GM21381 (cell line): ENCODE measurements at regions not wholly inside any gene's neighbourhood (a gene's known extent, or its start where the extent isn't known, plus 50 kb on each side); places are given as distances from the start of the nearest gene placed in this dataset.

Experiments used
- ATAC-seq: cut with Tn5 transposase; IDR thresholded peaks from one replicate; pipeline ENCODE4 v1.9.1; 2021; ENCODE audit warnings: mild to moderate bottlenecking, moderate library complexity; ENCODE audit not compliant: unreplicated experiment

- no peak for ATAC-seq
Observed at GRCh38 chr15:69853544-69853951, 244.2 kb downstream of the TLE3 start.

- ATAC-seq = no peak
Observed at GRCh38 chr15:69854001-69854400, 243.7 kb downstream of the TLE3 start.

- no peak for ATAC-seq
Observed at GRCh38 chr15:69854521-69855181, 243.1 kb downstream of the TLE3 start.

DNA sequence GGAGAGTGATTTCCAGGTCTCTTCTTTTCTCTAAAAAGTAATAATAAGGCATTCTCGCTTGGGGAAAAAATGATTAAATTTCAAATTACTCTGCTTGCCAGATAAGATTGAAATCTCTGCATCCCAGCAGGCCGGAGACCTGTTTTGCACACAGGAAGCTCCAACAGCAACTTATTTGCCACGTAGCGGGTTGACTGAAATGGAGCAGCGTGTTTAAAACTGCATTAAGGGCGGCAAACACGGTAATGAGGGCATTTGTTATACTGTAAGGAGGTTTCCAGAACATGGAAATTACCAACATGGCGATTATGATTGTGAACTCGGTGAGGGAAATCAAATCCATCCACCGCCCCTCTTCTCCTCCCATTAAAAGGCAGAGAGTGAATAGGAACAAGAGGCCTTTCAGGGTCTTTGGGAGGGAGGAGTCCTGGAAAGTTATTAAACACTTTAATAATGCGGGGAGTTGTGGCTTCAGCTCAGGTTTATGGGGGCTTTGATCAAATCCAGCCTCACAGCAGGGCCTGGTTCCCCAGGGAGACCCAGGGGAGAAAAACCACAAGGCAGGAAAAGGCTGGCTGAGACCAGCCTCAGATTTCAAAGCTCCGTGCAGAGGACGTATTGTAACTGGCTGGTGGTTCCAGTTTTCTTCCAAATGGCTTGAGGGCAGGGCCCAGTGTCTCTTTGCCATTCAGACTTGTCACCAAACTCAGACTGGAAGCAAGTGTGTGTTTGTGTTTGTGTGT, 242.3 kb downstream of the TLE3 start:
- ATAC-seq = no peak

GRCh38 chr15:69857250-69857649, 240.5 kb downstream of the TLE3 start:
- no peak for ATAC-seq

DNA sequence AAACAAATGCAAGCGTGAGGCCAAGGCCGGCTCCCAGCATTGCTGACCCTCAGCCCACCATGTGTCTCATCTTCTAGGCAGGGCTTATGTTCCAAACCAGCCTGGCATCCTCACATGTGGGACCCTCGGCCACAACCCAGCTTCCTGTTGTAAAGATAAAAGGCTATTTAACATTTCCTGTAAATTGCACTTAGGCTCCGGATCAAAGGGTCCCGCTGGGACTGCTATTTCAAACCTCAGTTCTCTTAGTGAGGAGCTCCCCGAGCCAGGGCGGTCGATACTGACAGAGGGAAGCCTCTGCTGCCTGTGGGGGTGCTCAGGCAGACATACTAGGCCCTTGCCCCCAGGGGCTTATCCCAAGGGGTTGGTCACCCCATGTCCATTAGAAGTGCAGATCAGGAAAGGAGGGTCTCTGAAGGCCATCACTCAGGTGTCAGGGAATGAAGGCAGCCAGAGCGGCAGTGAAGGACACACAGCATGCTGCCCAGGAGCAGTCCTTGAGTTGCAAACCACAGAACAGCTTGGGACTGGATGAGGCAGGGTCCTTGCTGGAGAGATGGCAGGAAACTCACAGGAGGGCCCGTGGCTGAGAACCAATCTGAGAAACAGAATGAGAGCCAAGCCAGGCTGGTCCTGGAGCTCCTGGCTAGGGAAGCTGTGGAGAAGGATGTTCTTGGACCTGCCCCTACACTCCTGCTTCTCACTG, 239.9 kb downstream of the TLE3 start:
- no peak for ATAC-seq

GRCh38 chr15:69858456-69858855, 239.3 kb downstream of the TLE3 start:
- no peak for ATAC-seq

GRCh38 chr15:69859866-69860265, 237.9 kb downstream of the TLE3 start:
- no peak for ATAC-seq

- ATAC-seq = no peak
Observed at GRCh38 chr15:69860321-69860720, 237.4 kb downstream of the TLE3 start.

GRCh38 chr15:69860921-69861320, 236.8 kb downstream of the TLE3 start:
- no peak for ATAC-seq

DNA sequence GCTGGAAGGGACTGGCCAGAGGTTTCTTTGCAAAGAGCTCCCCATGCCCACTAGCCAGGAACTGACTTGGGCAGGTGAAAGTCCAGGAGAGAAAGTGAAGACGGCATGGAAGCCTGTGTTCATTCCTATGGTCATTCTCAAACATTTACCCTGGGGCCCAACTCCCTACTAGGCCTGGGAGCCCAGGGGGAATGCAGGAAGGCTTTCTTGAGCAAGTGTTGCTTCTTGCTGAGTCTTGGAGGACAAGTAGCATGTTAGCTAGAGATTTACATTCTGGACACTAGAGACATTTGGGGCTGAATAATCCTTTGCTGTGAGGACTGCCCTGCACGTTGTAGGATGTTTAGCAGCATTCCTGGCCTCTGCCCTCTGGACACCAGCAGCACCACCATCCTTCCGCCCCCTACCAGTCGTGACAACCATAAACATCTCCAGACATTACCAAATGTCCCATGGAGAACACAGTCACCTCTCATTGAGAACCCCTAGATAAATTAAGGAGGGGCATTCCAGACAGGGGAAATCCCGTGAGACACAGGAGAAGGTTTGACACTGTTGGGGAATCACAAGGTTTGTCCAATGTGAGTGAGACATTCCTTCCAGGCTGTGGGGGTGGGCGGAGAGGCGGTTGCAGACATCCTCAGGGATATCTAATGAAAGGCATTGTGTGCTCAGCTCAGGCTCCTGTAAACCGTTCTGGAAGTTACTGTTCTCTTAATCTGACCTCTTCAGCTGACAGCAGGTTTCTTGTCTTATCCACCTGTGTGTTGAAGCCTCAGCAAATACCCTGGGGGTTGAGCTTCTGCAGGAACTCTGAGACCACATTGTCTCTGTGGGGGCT, 236.2 kb downstream of the TLE3 start:
- no peak for ATAC-seq

GRCh38 chr15:69862540-69862939, 235.2 kb downstream of the TLE3 start:
- no peak for ATAC-seq

DNA sequence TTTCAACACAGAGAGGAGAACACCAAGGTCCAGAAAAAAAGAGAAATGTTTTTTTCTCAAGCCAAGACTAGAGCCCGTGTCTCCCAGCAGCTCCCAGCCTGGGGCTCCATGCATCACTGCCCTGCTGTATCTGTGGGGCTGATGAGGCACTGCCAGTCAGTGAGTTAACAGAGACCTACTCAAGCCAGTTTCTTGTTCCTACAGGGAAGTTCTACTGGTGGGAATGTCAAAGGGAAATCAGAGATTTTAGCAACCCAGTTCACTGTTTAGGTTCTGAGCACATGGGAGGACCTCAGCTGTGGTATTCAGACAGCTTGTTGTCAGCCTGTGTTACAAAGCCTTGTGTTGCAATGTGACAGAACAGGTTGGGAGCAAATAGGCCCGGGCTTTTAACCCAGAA, 234.3 kb downstream of the TLE3 start:
- no peak for ATAC-seq

GRCh38 chr15:69865369-69865768, 232.3 kb downstream of the TLE3 start:
- no peak for ATAC-seq

DNA sequence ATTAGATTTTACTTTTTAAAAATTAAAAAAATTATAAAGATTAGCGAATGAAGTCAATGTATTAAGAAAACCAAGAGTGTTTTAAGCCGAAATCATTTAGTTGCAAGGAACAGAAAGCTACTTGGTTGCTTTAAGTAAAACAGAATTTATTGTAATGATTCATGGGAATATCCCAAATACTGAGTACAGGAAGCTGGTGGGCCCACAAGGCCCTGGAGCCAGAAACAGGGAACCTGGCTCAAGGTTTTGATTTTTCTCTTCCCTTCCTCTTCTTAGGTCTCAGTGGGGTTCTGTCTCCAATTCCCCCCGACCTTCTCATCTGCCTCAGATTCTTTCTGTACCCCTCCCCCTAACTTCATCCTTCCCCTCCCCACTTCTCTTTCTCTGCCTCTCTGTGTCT, 229.0 kb downstream of the TLE3 start:
- ATAC-seq = no peak

- no peak for ATAC-seq
Observed at GRCh38 chr15:69869291-69869690, 228.4 kb downstream of the TLE3 start.

DNA sequence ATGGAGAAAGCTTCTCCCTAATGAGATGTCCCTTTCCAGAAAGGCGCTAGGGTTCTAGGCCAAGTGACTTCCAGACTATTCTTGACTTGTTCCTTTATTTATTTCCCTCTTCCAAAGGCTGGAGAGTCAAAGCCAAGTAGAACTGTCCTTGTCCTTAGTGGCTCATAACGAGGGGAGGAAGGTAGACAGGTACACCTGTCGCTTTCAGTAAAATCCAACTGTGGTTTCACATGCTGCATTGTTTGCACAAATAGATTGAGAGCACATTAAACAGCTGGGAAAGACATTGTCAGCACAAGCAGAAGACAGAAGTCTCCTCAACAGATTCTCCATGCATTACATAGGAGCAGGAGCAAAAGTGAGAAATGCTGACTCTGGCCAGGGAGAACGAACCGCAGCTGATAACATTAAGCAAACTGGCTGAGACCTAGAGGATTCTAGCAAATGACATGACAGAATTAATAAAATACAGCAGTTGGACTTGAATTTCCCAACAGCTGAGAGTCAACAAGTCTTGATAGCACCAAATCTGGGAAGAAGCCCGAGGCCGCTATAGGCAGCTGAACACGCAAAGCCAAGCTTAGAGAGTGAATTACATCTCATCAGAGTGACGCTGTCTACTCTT, 227.7 kb downstream of the TLE3 start:
- no peak for ATAC-seq

GRCh38 chr15:69871511-69872134, 226.1 kb downstream of the TLE3 start:
- no peak for ATAC-seq

DNA sequence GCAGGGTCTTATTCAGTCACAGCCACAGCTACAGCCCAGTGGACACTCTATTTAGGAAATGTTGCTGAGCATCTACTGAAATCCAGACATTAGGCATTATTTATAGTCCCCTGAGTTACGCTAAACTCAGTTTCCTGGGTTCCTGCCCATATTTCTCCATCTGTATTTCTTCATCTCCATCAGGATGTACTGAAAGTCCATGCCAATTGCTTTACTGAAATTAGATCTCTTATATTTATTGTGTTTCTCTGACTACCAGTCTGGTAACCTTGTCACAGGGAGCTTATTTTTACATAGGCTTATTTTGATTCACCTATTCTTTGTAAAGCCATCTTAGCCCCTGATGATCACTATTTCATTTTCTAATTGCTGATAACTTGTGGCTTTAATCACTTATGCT, 223.9 kb downstream of the TLE3 start:
- ATAC-seq = no peak

- no peak for ATAC-seq
Observed at GRCh38 chr15:69874321-69874720, 223.4 kb downstream of the TLE3 start.
